ENCODE measurements at regions not wholly inside any gene's neighbourhood (a gene's known extent, or its start where the extent isn't known, plus 50 kb on each side); places are given as distances from the start of the nearest gene placed in this dataset.
"Not testable (repeated sequence)": the region's sequence is repeated elsewhere in the genome, so short reads cannot be mapped to it uniquely, and the experiment has no call there.

- ATAC-seq (no peak), DNase-seq (no peak)
- Mint-ChIP-seq H3K27me3 (no peaks in the 10 kb centered on the region), H3K36me3 (no peaks in the 10 kb centered on the region), H3K27ac (no peak overlapping the region), H3K4me1 (no peaks in the 10 kb centered on the region), H3K4me3 (no peak overlapping the region), H3K9me3 (ENCODE audit: low read depth) (peaks cover 4% of the 10 kb centered on the region)
- CTCF ChIA-PET = no interaction called here
Measured at GRCh38 chr4:33966808-33967207, 2277.5 kb downstream of the ARAP2 start.

DNA sequence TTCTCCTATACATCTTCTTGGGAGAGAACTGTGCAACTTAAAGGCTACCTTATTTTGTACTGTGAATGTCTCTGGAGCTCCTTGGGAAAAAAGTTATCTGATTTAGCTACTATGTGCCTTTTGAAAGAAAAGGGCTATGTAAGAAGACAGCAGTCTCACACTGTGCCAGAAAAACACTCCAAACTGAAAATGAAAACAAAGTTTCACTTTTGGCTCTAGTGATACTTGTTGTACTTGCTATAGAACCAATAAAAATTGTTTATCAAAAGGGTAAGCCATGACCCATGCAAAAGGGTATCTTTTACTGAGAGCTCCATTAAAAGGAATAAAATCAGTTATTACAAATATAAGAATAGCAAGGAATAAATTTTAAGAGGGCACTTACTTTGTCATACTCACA lies 2270.0 kb downstream of the ARAP2 start:
- Mint-ChIP-seq H3K36me3 (no peaks in the 10 kb centered on the region), H3K4me1 (no peaks in the 10 kb centered on the region), H3K4me3 (no peak overlapping the region), H3K27ac (no peak overlapping the region), H3K9me3 (ENCODE audit: low read depth) (peaks cover 2% of the 10 kb centered on the region), H3K27me3 (no peaks in the 10 kb centered on the region)
- CTCF ChIA-PET = no interaction called here
- no peak for DNase-seq
- no peak for ATAC-seq

DNA sequence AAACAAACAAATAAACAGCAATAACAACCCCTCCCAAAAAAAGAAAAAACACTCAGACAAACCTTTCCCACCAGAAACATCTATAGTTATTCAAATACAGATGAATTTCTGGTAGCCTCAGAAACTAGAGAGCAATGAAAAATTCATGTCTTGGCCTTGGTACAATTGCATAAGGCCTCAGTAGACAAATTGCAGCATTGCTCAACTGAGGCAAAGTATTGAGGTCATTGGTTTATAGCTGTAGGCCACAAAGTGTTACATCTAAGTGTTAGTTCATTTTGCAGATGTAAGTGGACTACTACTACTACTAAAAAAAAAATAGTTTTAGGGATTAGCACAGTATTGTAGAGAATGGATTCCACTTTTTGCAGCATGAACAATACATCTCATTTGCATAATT lies 2268.3 kb downstream of the ARAP2 start:
- H3K9me3 Mint-ChIP-seq (ENCODE audit: low read depth) = peaks cover 4% of the 10 kb centered on the region
- no peaks in the 10 kb centered on the region for H3K4me1 Mint-ChIP-seq
- ATAC-seq = no peak
- no peaks in the 10 kb centered on the region for H3K36me3 Mint-ChIP-seq
- CTCF ChIA-PET = no interaction called here
- no peaks in the 10 kb centered on the region for H3K27me3 Mint-ChIP-seq
- no peak overlapping the region for H3K27ac Mint-ChIP-seq
- no peak overlapping the region for H3K4me3 Mint-ChIP-seq
- DNase-seq = no peak

DNA sequence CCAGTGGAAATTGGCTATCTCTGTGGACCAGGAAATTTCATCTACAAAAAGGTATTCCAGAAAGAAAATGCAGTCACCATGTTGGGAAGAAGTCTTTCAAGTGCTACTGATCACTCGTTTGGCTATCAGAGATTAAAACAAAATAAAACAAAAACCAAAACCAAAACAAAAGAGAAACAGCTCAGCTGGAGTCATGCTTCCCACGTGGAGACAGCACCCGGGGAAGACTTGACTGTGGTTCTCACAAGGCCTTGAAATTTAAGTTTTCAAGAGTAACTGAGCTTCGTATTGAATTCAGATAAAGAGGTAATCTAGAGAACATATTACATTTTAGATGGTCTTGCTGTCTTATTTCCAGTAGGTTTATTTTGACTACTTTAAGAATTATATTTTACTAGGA lies 2264.5 kb downstream of the ARAP2 start:
- DNase-seq; H3K4me1 Mint-ChIP-seq; H3K36me3 Mint-ChIP-seq; H3K27ac Mint-ChIP-seq; H3K4me3 Mint-ChIP-seq; ATAC-seq; H3K27me3 Mint-ChIP-seq; H3K9me3 Mint-ChIP-seq (ENCODE audit: low read depth); CTCF ChIA-PET: not testable (repeated sequence)

- Mint-ChIP-seq H3K4me3 (no peak overlapping the region), H3K9me3 (ENCODE audit: low read depth) (peaks cover 2% of the 10 kb centered on the region), H3K4me1 (no peaks in the 10 kb centered on the region), H3K27ac (no peak overlapping the region), H3K27me3 (no peaks in the 10 kb centered on the region), H3K36me3 (no peaks in the 10 kb centered on the region)
- ATAC-seq = no peak
- CTCF ChIA-PET = no interaction called here
- no peak for DNase-seq
Measured at GRCh38 chr4:33980361-33980760, 2264.0 kb downstream of the ARAP2 start.

DNA sequence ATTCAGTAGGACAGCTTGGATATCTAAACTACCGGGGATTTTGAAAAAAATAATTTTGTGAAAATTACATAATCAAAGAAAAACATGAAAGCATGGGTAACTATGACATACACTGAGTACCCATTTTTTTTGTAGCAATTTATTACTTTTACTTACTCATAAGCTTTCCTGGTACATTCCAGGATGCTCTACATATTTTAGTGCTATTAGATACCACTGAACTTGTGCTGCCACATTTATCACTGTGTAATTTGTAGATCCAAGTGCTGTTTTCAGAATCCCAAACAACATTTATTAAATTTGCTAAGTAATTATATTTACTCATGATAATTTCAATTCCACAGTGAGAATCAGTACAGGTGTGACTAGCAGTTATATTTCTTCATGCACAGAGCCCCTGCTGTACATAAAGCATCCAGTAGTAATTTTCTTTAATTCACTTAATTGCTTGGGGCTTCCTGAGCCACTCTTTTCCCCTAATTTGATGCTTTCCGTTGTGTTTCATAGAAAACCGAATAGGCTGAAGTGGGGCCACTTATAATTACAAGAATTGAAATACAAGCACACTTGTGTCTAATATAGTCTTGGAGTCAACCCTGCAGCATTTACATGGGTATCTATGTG lies 2254.4 kb downstream of the ARAP2 start:
- no peaks in the 10 kb centered on the region for H3K4me1 Mint-ChIP-seq
- CTCF ChIA-PET = no interaction called here
- ATAC-seq (no peak), DNase-seq (no peak)
- H3K4me3 Mint-ChIP-seq = no peak overlapping the region
- no peaks in the 10 kb centered on the region for H3K36me3 Mint-ChIP-seq
- peaks cover 4% of the 10 kb centered on the region for H3K9me3 Mint-ChIP-seq (ENCODE audit: low read depth)
- H3K27ac Mint-ChIP-seq = no peak overlapping the region
- no peaks in the 10 kb centered on the region for H3K27me3 Mint-ChIP-seq

GRCh38 chr4:33996075-33996718 lies 2248.1 kb downstream of the ARAP2 start:
- no peak overlapping the region for H3K4me3 Mint-ChIP-seq

GRCh38 chr4:33998291-33998690 lies 2246.0 kb downstream of the ARAP2 start:
- ATAC-seq (no peak), DNase-seq (no peak)
- Mint-ChIP-seq H3K27me3 (no peaks in the 10 kb centered on the region), H3K36me3 (no peaks in the 10 kb centered on the region), H3K4me3 (no peak overlapping the region), H3K9me3 (ENCODE audit: low read depth) (peaks cover 5% of the 10 kb centered on the region), H3K27ac (no peak overlapping the region), H3K4me1 (no peaks in the 10 kb centered on the region)
- CTCF ChIA-PET = no interaction called here

More at GRCh38 chr4:33996075-33996718, 2248.1 kb downstream of the ARAP2 start:
- Mint-ChIP-seq H3K27ac (no peak overlapping the region), H3K27me3 (no peaks in the 10 kb centered on the region), H3K4me1 (no peaks in the 10 kb centered on the region), H3K36me3 (no peaks in the 10 kb centered on the region), H3K9me3 (ENCODE audit: low read depth) (peaks cover 7% of the 10 kb centered on the region)
- DNase-seq (no peak), ATAC-seq (no peak)
- CTCF ChIA-PET = no interaction called here

GRCh38 chr4:34000356-34000755 lies 2244.0 kb downstream of the ARAP2 start:
- Mint-ChIP-seq H3K27me3 (no peaks in the 10 kb centered on the region), H3K36me3 (no peaks in the 10 kb centered on the region), H3K9me3 (ENCODE audit: low read depth) (peaks cover 5% of the 10 kb centered on the region), H3K4me1 (no peaks in the 10 kb centered on the region), H3K4me3 (no peak overlapping the region), H3K27ac (no peak overlapping the region)
- ATAC-seq (no peak), DNase-seq (no peak)
- CTCF ChIA-PET = no interaction called here

DNA sequence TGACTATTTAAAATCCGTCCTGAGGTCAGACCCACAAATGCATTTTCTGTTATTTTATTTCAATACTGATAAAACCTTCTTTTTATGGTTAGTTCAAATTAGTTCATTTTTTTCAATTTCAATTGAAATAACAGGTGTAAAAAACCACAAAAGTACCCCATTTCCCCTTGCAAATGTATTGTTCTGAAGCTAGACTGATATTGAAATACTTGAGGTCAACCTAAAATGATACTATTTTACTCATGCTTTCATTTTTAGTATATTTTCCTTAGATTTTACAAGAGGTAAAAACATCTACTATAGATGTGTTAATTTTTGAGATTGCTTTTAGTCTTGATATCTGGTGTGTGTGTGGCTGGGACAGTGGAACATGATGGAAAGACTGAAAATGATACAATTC lies 2237.8 kb downstream of the ARAP2 start:
- H3K36me3 Mint-ChIP-seq; ATAC-seq; DNase-seq; H3K4me1 Mint-ChIP-seq; H3K4me3 Mint-ChIP-seq; H3K27ac Mint-ChIP-seq; H3K27me3 Mint-ChIP-seq; H3K9me3 Mint-ChIP-seq (ENCODE audit: low read depth); CTCF ChIA-PET: not testable (repeated sequence)

DNA sequence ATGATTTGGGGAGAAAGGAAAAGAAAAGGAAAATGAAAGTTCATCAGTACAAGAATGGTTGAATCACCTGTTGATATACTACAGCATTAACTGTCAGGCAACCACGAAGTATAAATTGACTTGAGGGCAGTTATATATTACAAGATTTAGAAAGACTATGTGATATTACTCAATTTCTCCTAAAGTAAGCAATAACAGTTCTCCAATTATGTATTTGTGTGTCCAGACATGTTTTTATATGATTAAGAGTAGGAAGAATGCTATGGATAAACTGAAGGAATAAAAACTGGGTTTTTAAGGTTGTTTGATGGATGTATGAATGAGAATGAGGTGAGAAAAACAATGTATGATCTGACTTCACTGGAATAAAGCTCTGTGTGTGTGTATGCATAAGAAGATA lies 2234.4 kb downstream of the ARAP2 start:
- no peaks in the 10 kb centered on the region for H3K36me3 Mint-ChIP-seq
- CTCF ChIA-PET = no interaction called here
- H3K27me3 Mint-ChIP-seq = no peaks in the 10 kb centered on the region
- H3K27ac Mint-ChIP-seq = no peak overlapping the region
- peaks cover 6% of the 10 kb centered on the region for H3K4me1 Mint-ChIP-seq
- DNase-seq (no peak), ATAC-seq (no peak)
- no peaks in the 10 kb centered on the region for H3K9me3 Mint-ChIP-seq (ENCODE audit: low read depth)
- H3K4me3 Mint-ChIP-seq = no peak overlapping the region

GRCh38 chr4:34010751-34011519 lies 2233.4 kb downstream of the ARAP2 start:
- no peaks in the 10 kb centered on the region for H3K27me3 Mint-ChIP-seq
- H3K9me3 Mint-ChIP-seq (ENCODE audit: low read depth) = no peaks in the 10 kb centered on the region
- DNase-seq (no peak), ATAC-seq (no peak)
- H3K27ac Mint-ChIP-seq = no peak overlapping the region
- CTCF ChIA-PET = no interaction called here
- peaks cover 6% of the 10 kb centered on the region for H3K4me1 Mint-ChIP-seq
- no peaks in the 10 kb centered on the region for H3K36me3 Mint-ChIP-seq
- H3K4me3 Mint-ChIP-seq = no peak overlapping the region

GRCh38 chr4:34035225-34035624 lies 2209.1 kb downstream of the ARAP2 start:
- no peaks in the 10 kb centered on the region for H3K27me3 Mint-ChIP-seq
- no peaks in the 10 kb centered on the region for H3K36me3 Mint-ChIP-seq
- H3K9me3 Mint-ChIP-seq (ENCODE audit: low read depth) = peaks cover 6% of the 10 kb centered on the region
- no peak overlapping the region for H3K4me3 Mint-ChIP-seq
- DNase-seq (no peak), ATAC-seq (no peak)
- H3K27ac Mint-ChIP-seq = no peak overlapping the region
- CTCF ChIA-PET = no interaction called here
- H3K4me1 Mint-ChIP-seq = no peaks in the 10 kb centered on the region

- ATAC-seq (no peak), DNase-seq (no peak)
- CTCF ChIA-PET = no interaction called here
- no peak overlapping the region for H3K27ac Mint-ChIP-seq
- H3K4me3 Mint-ChIP-seq = no peak overlapping the region
- no peaks in the 10 kb centered on the region for H3K27me3 Mint-ChIP-seq
- no peaks in the 10 kb centered on the region for H3K4me1 Mint-ChIP-seq
- no peaks in the 10 kb centered on the region for H3K36me3 Mint-ChIP-seq
- H3K9me3 Mint-ChIP-seq (ENCODE audit: low read depth) = peaks cover 2% of the 10 kb centered on the region
Measured at GRCh38 chr4:34037280-34037679, 2207.0 kb downstream of the ARAP2 start.
